ENCODE measurements at regions not wholly inside any gene's neighbourhood (a gene's known extent, or its start where the extent isn't known, plus 50 kb on each side); places are given as distances from the start of the nearest gene placed in this dataset.

GRCh38 chr6:167235005-167235404 is 56.1 kb upstream of the UNC93A start:
- TF ChIP-seq CTCF (IDR thresholded peaks at IDR 0.05 in 2 of 3, conservative IDR thresholded peaks at IDR 0.05 in 1 of 3; ENCODE audit: borderline replicate concordance in 1 of 3, insufficient read depth in 1 of 3, low read depth in 2 of 3, low read length in 2 of 3): no peak
- no peak for TF ChIP-seq POLR2A (IDR thresholded peaks at IDR 0.05; ENCODE audit: borderline replicate concordance, extremely low read depth, insufficient read depth, insufficient read length)
- TF ChIP-seq MAX (IDR thresholded peaks at IDR 0.05): no peak
- TF ChIP-seq POLR2AphosphoS5 (IDR thresholded peaks at IDR 0.05; ENCODE audit: low read depth, low read length): no peak
- TF ChIP-seq CBX3 (IDR thresholded peaks at IDR 0.05; ENCODE audit: low read depth): no peak
- no peak for TF ChIP-seq ELF1 (IDR thresholded peaks at IDR 0.05; ENCODE audit: borderline replicate concordance, low read depth)
- TF ChIP-seq TCF7L2 (IDR thresholded peaks at IDR 0.05; ENCODE audit: borderline replicate concordance, extremely low read depth, insufficient read depth, insufficient read length): no peak

Data from HCT116 (cell line).